ENCODE measurements at regions not wholly inside any gene's neighbourhood (a gene's known extent, or its start where the extent isn't known, plus 50 kb on each side); places are given as distances from the start of the nearest gene placed in this dataset.
"Not testable (repeated sequence)": the region's sequence is repeated elsewhere in the genome, so short reads cannot be mapped to it uniquely, and the experiment has no call there.

DNA sequence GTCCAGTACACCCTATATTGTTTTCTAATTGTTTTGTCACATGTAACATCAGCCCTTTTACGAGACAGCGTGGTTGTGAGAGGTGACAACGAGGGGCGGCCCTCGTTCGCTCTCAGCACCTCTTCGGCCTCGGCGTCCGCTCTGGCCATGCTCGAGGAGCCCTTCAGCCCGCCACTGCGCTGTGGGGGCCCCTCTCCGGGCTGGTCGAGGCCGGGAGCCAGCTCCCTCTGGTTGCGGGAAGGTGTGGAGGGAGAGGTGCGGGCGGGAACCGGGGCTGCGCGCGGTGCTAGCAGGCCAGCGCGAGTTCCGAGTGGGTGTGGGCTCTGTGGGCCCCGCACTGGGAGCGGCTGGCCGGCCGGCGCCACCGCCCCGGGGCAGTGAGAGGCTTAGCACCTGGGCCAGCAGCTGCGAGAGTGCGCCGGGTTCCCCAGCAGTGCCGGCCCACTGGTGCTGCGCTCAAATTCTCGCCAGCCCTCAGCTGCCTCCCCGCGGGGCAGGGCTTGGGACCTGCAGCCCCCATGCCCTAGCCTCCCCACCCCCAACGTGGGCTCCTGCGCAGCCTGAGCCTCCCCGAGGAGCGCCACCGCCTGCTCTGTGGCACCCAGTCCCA lies 145.0 kb downstream of the PSAT1 start:
- H3K27me3 Mint-ChIP-seq (ENCODE audit: low read depth), result peaks cover 11% of the 10 kb centered on the region
- H3K9me3 Mint-ChIP-seq, result no peaks in the 10 kb centered on the region
- peaks cover 41% of the 10 kb centered on the region for H3K4me1 Mint-ChIP-seq
- TF ChIP-seq CTCF (conservative IDR thresholded peaks at IDR 0.05), result no peak
- H3K4me3 Mint-ChIP-seq, result no peak overlapping the region
- no peak overlapping the region for H3K27ac Mint-ChIP-seq (ENCODE audit: unreplicated experiment)
- DNase-seq (ENCODE audit: low read depth, low spot score), result no peak
- H3K36me3 Mint-ChIP-seq (ENCODE audit: low read depth), result peaks cover 5% of the 10 kb centered on the region

DNA sequence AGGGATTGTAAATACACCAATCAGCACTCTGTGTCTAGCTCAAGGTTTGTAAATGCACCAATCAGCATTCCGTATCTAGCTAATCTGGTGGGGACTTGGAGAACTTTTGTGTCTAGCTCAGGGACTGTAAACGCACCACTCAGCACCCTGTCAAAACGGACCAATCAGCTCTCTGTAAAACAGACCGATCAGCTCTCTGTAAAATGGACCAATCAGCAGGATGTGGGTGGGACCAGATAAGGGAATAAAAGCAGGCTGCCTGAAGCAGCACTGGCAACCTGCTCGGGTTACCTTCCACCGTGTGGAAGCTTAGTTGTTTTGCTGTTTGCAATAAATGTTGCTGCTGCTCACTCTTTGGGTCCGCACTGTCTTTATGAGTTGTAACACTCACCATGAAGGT lies 145.7 kb downstream of the PSAT1 start:
- H3K9me3 Mint-ChIP-seq; H3K4me3 Mint-ChIP-seq; H3K36me3 Mint-ChIP-seq (ENCODE audit: low read depth); DNase-seq (ENCODE audit: low read depth, low spot score): not testable (repeated sequence)
- Mint-ChIP-seq H3K27ac (ENCODE audit: unreplicated experiment) (peak overlapping the region; percentile 83), H3K4me1 (peaks cover 35% of the 10 kb centered on the region), H3K27me3 (ENCODE audit: low read depth) (peaks cover 11% of the 10 kb centered on the region)

GRCh38 chr9:78443946-78444345 lies 147.0 kb downstream of the PSAT1 start:
- DNase-seq (ENCODE audit: low read depth, low spot score), result no peak
- H3K4me3 Mint-ChIP-seq, result no peak overlapping the region
- H3K36me3 Mint-ChIP-seq (ENCODE audit: low read depth), result peaks cover 7% of the 10 kb centered on the region
- peaks cover 6% of the 10 kb centered on the region for H3K27me3 Mint-ChIP-seq (ENCODE audit: low read depth)
- peaks cover 21% of the 10 kb centered on the region for H3K4me1 Mint-ChIP-seq
- H3K9me3 Mint-ChIP-seq, result no peaks in the 10 kb centered on the region
- TF ChIP-seq CTCF (conservative IDR thresholded peaks at IDR 0.05), result no peak
- peak overlapping the region; percentile 91 for H3K27ac Mint-ChIP-seq (ENCODE audit: unreplicated experiment)

DNA sequence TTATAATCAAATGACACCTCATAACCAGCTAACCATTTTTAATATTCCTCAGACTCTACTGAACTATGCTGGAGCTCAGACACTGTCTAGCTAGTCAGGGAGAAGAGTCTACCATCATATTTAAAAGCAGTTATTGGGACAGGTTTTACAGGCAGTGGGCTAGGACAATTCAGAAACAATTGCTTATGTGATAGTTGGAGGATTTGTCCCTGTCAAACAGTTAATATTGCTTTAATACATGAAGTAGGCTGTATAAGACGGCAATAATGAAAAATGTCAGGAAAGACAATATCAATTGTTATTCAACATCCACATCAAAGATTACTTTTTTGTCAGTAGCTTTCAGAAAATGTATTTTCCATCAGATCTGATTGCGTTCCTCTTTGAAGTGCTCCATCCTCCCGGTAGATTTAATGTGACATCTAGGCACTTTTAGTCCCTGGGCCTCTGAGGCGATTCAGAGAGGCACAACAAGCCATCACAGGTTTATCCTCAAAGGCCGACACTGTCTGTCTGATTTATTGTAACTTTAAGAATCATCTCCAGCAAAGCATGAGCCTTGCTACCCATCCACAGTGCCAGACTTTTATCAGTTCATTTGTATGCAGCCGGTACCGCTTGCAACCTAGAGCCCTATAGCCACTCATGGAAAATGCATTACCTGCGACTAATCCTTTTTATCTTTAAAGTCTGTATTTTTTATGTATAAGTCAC lies 152.2 kb downstream of the PSAT1 start:
- no peak for DNase-seq (ENCODE audit: low read depth, low spot score)
- Mint-ChIP-seq H3K27me3 (ENCODE audit: low read depth) (no peaks in the 10 kb centered on the region), H3K4me3 (no peak overlapping the region), H3K36me3 (ENCODE audit: low read depth) (peaks cover 5% of the 10 kb centered on the region), H3K9me3 (no peaks in the 10 kb centered on the region), H3K4me1 (no peaks in the 10 kb centered on the region), H3K27ac (ENCODE audit: unreplicated experiment) (no peak overlapping the region)
- no peak for TF ChIP-seq CTCF (conservative IDR thresholded peaks at IDR 0.05)

DNA sequence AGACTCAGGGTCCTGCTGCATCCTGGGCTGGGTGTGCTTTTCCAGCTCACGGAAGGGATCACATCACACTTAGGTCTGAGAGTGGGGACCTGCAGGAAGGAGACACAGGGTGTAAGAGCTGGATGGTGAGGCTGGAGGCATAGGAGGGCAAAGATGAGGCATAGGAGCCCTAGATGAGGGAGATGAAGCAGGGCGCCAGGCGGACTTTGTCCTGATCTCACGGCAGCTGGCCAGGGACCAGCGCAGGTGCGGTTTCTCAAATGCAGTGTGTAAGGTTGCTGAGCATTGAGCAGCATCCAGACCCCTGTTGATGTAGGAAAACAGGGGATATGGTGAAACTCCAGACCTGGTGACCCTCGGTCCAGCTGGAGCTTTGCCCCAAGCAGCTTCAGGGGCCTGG lies 156.5 kb downstream of the PSAT1 start:
- H3K4me3 Mint-ChIP-seq, result no peak overlapping the region
- no peak for TF ChIP-seq CTCF (conservative IDR thresholded peaks at IDR 0.05)
- peaks cover 12% of the 10 kb centered on the region for H3K9me3 Mint-ChIP-seq
- H3K36me3 Mint-ChIP-seq (ENCODE audit: low read depth), result peaks cover under 1% of the 10 kb centered on the region
- DNase-seq (ENCODE audit: low read depth, low spot score), result no peak
- no peaks in the 10 kb centered on the region for H3K27me3 Mint-ChIP-seq (ENCODE audit: low read depth)
- H3K27ac Mint-ChIP-seq (ENCODE audit: unreplicated experiment), result no peak overlapping the region
- no peaks in the 10 kb centered on the region for H3K4me1 Mint-ChIP-seq

DNA sequence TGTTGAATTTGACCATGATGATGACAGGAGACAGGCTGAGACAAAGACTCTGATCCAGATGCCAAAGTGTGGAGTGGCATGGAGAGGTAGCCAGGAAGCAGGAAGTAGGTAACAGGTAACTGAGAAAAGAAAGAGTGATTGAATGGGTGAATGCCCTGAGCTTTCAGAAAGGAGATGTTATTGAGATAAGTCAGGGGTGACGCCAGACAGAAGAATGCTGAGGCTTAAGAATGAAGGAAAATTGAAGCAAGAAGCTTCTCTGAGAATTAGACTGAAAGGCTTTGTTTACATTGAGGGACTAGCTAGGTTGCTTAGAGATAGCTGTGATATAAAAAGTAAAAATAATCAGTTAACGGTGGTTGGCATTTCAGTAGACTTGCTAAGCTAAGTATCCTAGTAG lies 165.7 kb downstream of the PSAT1 start:
- Mint-ChIP-seq H3K4me1 (no peaks in the 10 kb centered on the region), H3K36me3 (ENCODE audit: low read depth) (peaks cover 7% of the 10 kb centered on the region), H3K27me3 (ENCODE audit: low read depth) (no peaks in the 10 kb centered on the region), H3K9me3 (peaks cover 18% of the 10 kb centered on the region), H3K4me3 (no peak overlapping the region), H3K27ac (ENCODE audit: unreplicated experiment) (no peak overlapping the region)
- TF ChIP-seq CTCF (conservative IDR thresholded peaks at IDR 0.05), result no peak
- DNase-seq (ENCODE audit: low read depth, low spot score), result no peak

Data from neural crest cell (in vitro differentiated cells).